Trophoblast cell (in vitro differentiated cells and primary cell): ENCODE measurements at regions not wholly inside any gene's neighbourhood (a gene's known extent, or its start where the extent isn't known, plus 50 kb on each side); places are given as distances from the start of the nearest gene placed in this dataset.

Source experiments
- DNase-seq, 2 donors: peaks; one replicate each; pipeline ENCODE4 v3.0.0-alpha.2; 2016
- H2AFZ ChIP-seq: 2 replicates; pipeline ENCODE4 v1.6.1; 2013; ENCODE audit warnings: low read length, moderate library complexity, mild to moderate bottlenecking; ENCODE audit not compliant: insufficient read depth, poor library complexity
- H2AK5ac ChIP-seq: 2 replicates; pipeline ENCODE4 v1.6.1; 2013; ENCODE audit warnings: mild to moderate bottlenecking, low read length
- H2BK120ac ChIP-seq: 2 replicates; pipeline ENCODE4 v1.6.1; 2013; ENCODE audit warnings: low read length, mild to moderate bottlenecking, moderate library complexity; ENCODE audit not compliant: insufficient read depth, poor library complexity
- H2BK12ac ChIP-seq: 2 replicates; pipeline ENCODE4 v1.6.1; 2013; ENCODE audit warnings: mild to moderate bottlenecking, low read length, moderate library complexity
- H2BK5ac ChIP-seq: 2 replicates; pipeline ENCODE4 v1.6.1; 2013; ENCODE audit warnings: low read length, low read depth, moderate library complexity, mild to moderate bottlenecking; ENCODE audit not compliant: poor library complexity
- H3K14ac ChIP-seq: 2 replicates; pipeline ENCODE4 v1.6.1; 2013; ENCODE audit warnings: mild to moderate bottlenecking, low read length
- H3K18ac ChIP-seq: 2 replicates; pipeline ENCODE4 v1.6.1; 2013; ENCODE audit warnings: mild to moderate bottlenecking, low read length
- H3K23ac ChIP-seq: 2 replicates; pipeline ENCODE4 v1.6.1; 2013; ENCODE audit warnings: low read length
- H3K27ac ChIP-seq: 2 replicates; pipeline ENCODE4 v1.5.1; 2013; ENCODE audit warnings: low read depth, mild to moderate bottlenecking, inconsistent platforms, low read length, moderate library complexity
- H3K27me3 ChIP-seq: 2 replicates; pipeline ENCODE4 v1.6.1; 2013; ENCODE audit warnings: inconsistent platforms, mild to moderate bottlenecking, low read length, moderate library complexity; ENCODE audit not compliant: insufficient read depth
- H3K36me3 ChIP-seq, 2 experiments: 1 replicate in 1 of 2; 2 replicates in 1 of 2; pipeline ENCODE4 v1.6.1; 2013; ENCODE audit warnings: low read length in 2 of 2, mild to moderate bottlenecking in 2 of 2, moderate library complexity in 1 of 2; ENCODE audit not compliant: insufficient read depth in 2 of 2, control insufficient read depth in 1 of 2
- H3K4ac ChIP-seq: 2 replicates; pipeline ENCODE4 v1.6.1; 2013; ENCODE audit warnings: low read depth, mild to moderate bottlenecking, low read length, moderate library complexity
- H3K4me1 ChIP-seq, 2 experiments: 1 replicate in 1 of 2; 2 replicates in 1 of 2; pipeline ENCODE4 v1.6.1; 2013; ENCODE audit warnings: low read length in 2 of 2, mild to moderate bottlenecking in 2 of 2, moderate library complexity in 1 of 2; ENCODE audit not compliant: insufficient read depth in 2 of 2, control insufficient read depth in 1 of 2
- H3K4me2 ChIP-seq: 2 replicates; pipeline ENCODE4 v1.6.1; 2013; ENCODE audit warnings: inconsistent platforms, mild to moderate bottlenecking, low read length, moderate library complexity
- H3K4me3 ChIP-seq: 2 replicates; pipeline ENCODE4 v1.5.1; 2013; ENCODE audit warnings: mild to moderate bottlenecking, low read depth, low read length, inconsistent platforms
- H3K79me1 ChIP-seq: one replicate; pipeline ENCODE4 v1.6.1; 2013; ENCODE audit warnings: low read length
- H3K79me2 ChIP-seq: 2 replicates; pipeline ENCODE4 v1.6.1; 2013; ENCODE audit warnings: low read length, mild to moderate bottlenecking; ENCODE audit not compliant: control insufficient read depth, insufficient read depth, poor library complexity
- H3K9ac ChIP-seq: 2 replicates; pipeline ENCODE4 v1.6.1; 2013; ENCODE audit warnings: mild to moderate bottlenecking, low read length
- H3K9me3 ChIP-seq: 2 replicates; pipeline ENCODE4 v1.6.1; 2013; ENCODE audit warnings: low read depth, mild to moderate bottlenecking, control low read depth, inconsistent platforms, low read length; ENCODE audit not compliant: insufficient read depth
- H4K12ac ChIP-seq: 2 replicates; pipeline ENCODE4 v1.6.1; 2013; ENCODE audit warnings: low read depth, mild to moderate bottlenecking, low read length, moderate library complexity
- H4K8ac ChIP-seq: 2 replicates; pipeline ENCODE4 v1.6.1; 2013; ENCODE audit warnings: low read depth, mild to moderate bottlenecking, low read length, moderate library complexity
- H4K91ac ChIP-seq: one replicate; pipeline ENCODE4 v1.6.1; 2013; ENCODE audit warnings: low read depth, mild to moderate bottlenecking, low read length, moderate library complexity
- WGBS: extraction: QIAGEN DNeasy Blood & Tissue Kit; methylation state at CpG from one replicate; pipeline ENCODE4 v1.1.7; 2013; ENCODE audit warnings: missing lambda C conversion rate; ENCODE audit not compliant: insufficient read length, insufficient coverage; ENCODE audit errors: extremely low coverage; 5-methylcytosine and 5-hydroxymethylcytosine counted together

- no peak overlapping the region for H2BK120ac ChIP-seq
- H2BK12ac ChIP-seq: no peak overlapping the region
- no peaks in the 10 kb centered on the region for H3K4me1 ChIP-seq
- no peaks in the 10 kb centered on the region for H3K36me3 ChIP-seq
- WGBS: no CpG with 5 or more reads among the region's 2 CpGs
- H3K79me1 ChIP-seq: no peaks in the 10 kb centered on the region
- DNase-seq: no peak
- H4K8ac ChIP-seq: no peak overlapping the region
- no peak overlapping the region for H2AK5ac ChIP-seq
- no peak overlapping the region for H3K23ac ChIP-seq
- no peaks in the 10 kb centered on the region for H3K79me2 ChIP-seq
- H3K9ac ChIP-seq: no peak overlapping the region
- no peak overlapping the region for H4K12ac ChIP-seq
- H2AFZ ChIP-seq: no peak overlapping the region
- no peak overlapping the region for H4K91ac ChIP-seq
- no peak overlapping the region for H3K18ac ChIP-seq
- no peaks in the 10 kb centered on the region for H3K27me3 ChIP-seq
- no peak overlapping the region for H2BK5ac ChIP-seq
- no peak overlapping the region for H3K4me3 ChIP-seq
- no peak overlapping the region for H3K27ac ChIP-seq
- H3K14ac ChIP-seq: no peak overlapping the region
- H3K4me2 ChIP-seq: no peak overlapping the region
- H3K9me3 ChIP-seq: no peaks in the 10 kb centered on the region
- H3K4ac ChIP-seq: no peak overlapping the region
Measured at GRCh38 chr12:72093424-72093823, 154.8 kb downstream of the TPH2 start.

- Histone ChIP-seq H4K91ac (no peak overlapping the region), H3K27me3 (no peaks in the 10 kb centered on the region), H3K4me3 (no peak overlapping the region), H3K27ac (no peak overlapping the region), H3K4me2 (no peak overlapping the region), H2BK5ac (no peak overlapping the region), H3K4me1 (no peaks in the 10 kb centered on the region), H4K12ac (no peak overlapping the region), H3K18ac (no peak overlapping the region), H3K79me1 (no peaks in the 10 kb centered on the region), H4K8ac (no peak overlapping the region), H3K36me3 (no peaks in the 10 kb centered on the region), H2AK5ac (no peak overlapping the region), H3K9ac (no peak overlapping the region), H3K9me3 (no peaks in the 10 kb centered on the region), H3K79me2 (no peaks in the 10 kb centered on the region), H3K14ac (no peak overlapping the region), H2AFZ (no peak overlapping the region), H3K23ac (no peak overlapping the region), H2BK120ac (no peak overlapping the region), H2BK12ac (no peak overlapping the region), H3K4ac (no peak overlapping the region)
- DNase-seq: no peak
- no CpG with 5 or more reads among the region's 2 CpGs for WGBS
Measured at GRCh38 chr12:72093930-72094329, 155.3 kb downstream of the TPH2 start.

- no peak overlapping the region for H3K9ac ChIP-seq
- no peak overlapping the region for H2BK120ac ChIP-seq
- no peak overlapping the region for H2AFZ ChIP-seq
- H3K4me2 ChIP-seq: no peak overlapping the region
- H4K8ac ChIP-seq: no peak overlapping the region
- H3K4me1 ChIP-seq: no peaks in the 10 kb centered on the region
- H2AK5ac ChIP-seq: no peak overlapping the region
- no peaks in the 10 kb centered on the region for H3K79me1 ChIP-seq
- H3K9me3 ChIP-seq: no peaks in the 10 kb centered on the region
- H2BK5ac ChIP-seq: no peak overlapping the region
- no peak overlapping the region for H3K23ac ChIP-seq
- no peak overlapping the region for H3K18ac ChIP-seq
- H4K91ac ChIP-seq: no peak overlapping the region
- H2BK12ac ChIP-seq: no peak overlapping the region
- no peaks in the 10 kb centered on the region for H3K36me3 ChIP-seq
- H3K14ac ChIP-seq: no peak overlapping the region
- H3K27me3 ChIP-seq: no peaks in the 10 kb centered on the region
- H3K4me3 ChIP-seq: no peak overlapping the region
- no peak overlapping the region for H4K12ac ChIP-seq
- H3K4ac ChIP-seq: no peak overlapping the region
- DNase-seq: no peak
- H3K27ac ChIP-seq: no peak overlapping the region
- WGBS: no CpG with 5 or more reads among the region's 2 CpGs
- no peaks in the 10 kb centered on the region for H3K79me2 ChIP-seq
Measured at GRCh38 chr12:72094490-72094889, 155.8 kb downstream of the TPH2 start.

GRCh38 chr12:72095025-72095424, 156.4 kb downstream of the TPH2 start:
- Histone ChIP-seq H2BK5ac (no peak overlapping the region), H3K18ac (no peak overlapping the region), H3K27me3 (no peaks in the 10 kb centered on the region), H2BK12ac (no peak overlapping the region), H2AFZ (no peak overlapping the region), H3K9ac (no peak overlapping the region), H3K4me3 (no peak overlapping the region), H3K27ac (no peak overlapping the region), H3K79me1 (no peaks in the 10 kb centered on the region), H3K79me2 (no peaks in the 10 kb centered on the region), H4K91ac (no peak overlapping the region), H4K12ac (no peak overlapping the region), H3K36me3 (no peaks in the 10 kb centered on the region), H2BK120ac (no peak overlapping the region), H3K9me3 (no peaks in the 10 kb centered on the region), H3K4me1 (no peaks in the 10 kb centered on the region), H3K14ac (no peak overlapping the region), H3K4ac (no peak overlapping the region), H3K4me2 (no peak overlapping the region), H2AK5ac (no peak overlapping the region), H4K8ac (no peak overlapping the region), H3K23ac (no peak overlapping the region)
- no CpG with 5 or more reads among the region's 1 CpG for WGBS
- no peak for DNase-seq
